A549 (cell line): ENCODE measurements at regions not wholly inside any gene's neighbourhood (a gene's known extent, or its start where the extent isn't known, plus 50 kb on each side); places are given as distances from the start of the nearest gene placed in this dataset.

Source experiments
- BHLHE40 ChIP-seq: IDR thresholded peaks from 2 replicates; pipeline ENCODE4 v1.6.1; 2012; ENCODE audit warnings: low read depth, low read length, inconsistent platforms
- EP300 ChIP-seq, 2 experiments: fragments of >200 bp; sonication (Bioruptor Twin); formaldehyde crosslinking; IDR thresholded peaks; 2 replicates in 1 of 2; 3 replicates in 1 of 2; pipeline ENCODE4 v1.6.1; 2016 to 2017
- NFE2L2 ChIP-seq: fragments of 150-350 bp; conservative IDR thresholded peaks from 2 replicates; pipeline ENCODE4 v1.6.1; 2014; ENCODE audit warnings: low read length
- POLR2A ChIP-seq: IDR thresholded peaks from 2 replicates; pipeline ENCODE4 v1.6.1; 2012; ENCODE audit warnings: mild to moderate bottlenecking, low read length
- RCOR1 ChIP-seq: fragments of 150-350 bp; IDR thresholded peaks from 2 replicates; pipeline ENCODE4 v1.6.1; 2014; ENCODE audit warnings: antibody characterized with exemption, low read length, low read depth
- ZNF302 ChIP-seq: fragments of 250-450 bp; sonication (Bioruptor Pico); IDR thresholded peaks from 2 replicates; pipeline ENCODE4 v1.9.0; 2021; ENCODE audit warnings: inconsistent platforms, mild to moderate bottlenecking, moderate library complexity
- TF ChIP-seq, protein P1 (sequence below): fragments of >200 bp; sonication (Bioruptor Twin); formaldehyde crosslinking; IDR thresholded peaks from 3 replicates; pipeline ENCODE4 v1.5.1; 2016

DNA sequence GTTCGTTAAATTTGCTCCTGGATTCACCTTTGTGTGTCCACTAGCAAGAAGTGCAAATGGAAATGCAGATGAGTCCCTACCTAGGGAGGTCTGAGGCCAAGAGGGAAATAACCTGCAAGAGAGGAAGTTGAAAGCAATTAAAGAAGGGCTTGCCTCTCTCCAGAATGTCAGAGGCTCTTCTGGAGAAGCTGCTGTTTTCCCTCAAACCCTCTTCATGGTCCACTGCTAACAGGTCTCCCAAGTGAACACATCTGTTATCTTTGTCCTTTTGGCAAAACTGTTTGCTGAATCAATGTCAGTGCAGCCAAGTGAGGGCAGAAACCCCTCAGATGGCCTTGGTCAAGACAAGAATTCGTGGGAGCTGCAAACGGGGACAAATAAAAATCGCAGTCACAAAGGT is 177.3 kb upstream of the PLXNA2 start:
- TF ChIP-seq RCOR1 = no peak
- TF ChIP-seq, protein P1, sequence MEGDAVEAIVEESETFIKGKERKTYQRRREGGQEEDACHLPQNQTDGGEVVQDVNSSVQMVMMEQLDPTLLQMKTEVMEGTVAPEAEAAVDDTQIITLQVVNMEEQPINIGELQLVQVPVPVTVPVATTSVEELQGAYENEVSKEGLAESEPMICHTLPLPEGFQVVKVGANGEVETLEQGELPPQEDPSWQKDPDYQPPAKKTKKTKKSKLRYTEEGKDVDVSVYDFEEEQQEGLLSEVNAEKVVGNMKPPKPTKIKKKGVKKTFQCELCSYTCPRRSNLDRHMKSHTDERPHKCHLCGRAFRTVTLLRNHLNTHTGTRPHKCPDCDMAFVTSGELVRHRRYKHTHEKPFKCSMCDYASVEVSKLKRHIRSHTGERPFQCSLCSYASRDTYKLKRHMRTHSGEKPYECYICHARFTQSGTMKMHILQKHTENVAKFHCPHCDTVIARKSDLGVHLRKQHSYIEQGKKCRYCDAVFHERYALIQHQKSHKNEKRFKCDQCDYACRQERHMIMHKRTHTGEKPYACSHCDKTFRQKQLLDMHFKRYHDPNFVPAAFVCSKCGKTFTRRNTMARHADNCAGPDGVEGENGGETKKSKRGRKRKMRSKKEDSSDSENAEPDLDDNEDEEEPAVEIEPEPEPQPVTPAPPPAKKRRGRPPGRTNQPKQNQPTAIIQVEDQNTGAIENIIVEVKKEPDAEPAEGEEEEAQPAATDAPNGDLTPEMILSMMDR = no peak
- TF ChIP-seq POLR2A = no peak
- no peak for TF ChIP-seq ZNF302 (CRISPR knock-in tag)
- TF ChIP-seq EP300 (IDR thresholded peaks at IDR 0.05) = no peak
- no peak for TF ChIP-seq BHLHE40
- no peak for TF ChIP-seq NFE2L2
